ENCODE measurements at regions not wholly inside any gene's neighbourhood (a gene's known extent, or its start where the extent isn't known, plus 50 kb on each side); places are given as distances from the start of the nearest gene placed in this dataset.
"Not testable (repeated sequence)": the region's sequence is repeated elsewhere in the genome, so short reads cannot be mapped to it uniquely, and the experiment has no call there.

- DNase-seq: no peak
Observed at GRCh38 chr6:126923807-126924206, 194.7 kb upstream of the RSPO3 start.

- DNase-seq: no peak
Observed at GRCh38 chr6:126926926-126927325, 191.5 kb upstream of the RSPO3 start.

GRCh38 chr6:126927841-126928240 lies 190.6 kb upstream of the RSPO3 start:
- DNase-seq: no peak

GRCh38 chr6:126937426-126937825 lies 181.0 kb upstream of the RSPO3 start:
- DNase-seq: no peak

GRCh38 chr6:126939784-126940183 lies 178.7 kb upstream of the RSPO3 start:
- no peak for DNase-seq

GRCh38 chr6:126941751-126942150 lies 176.7 kb upstream of the RSPO3 start:
- DNase-seq: no peak

- no peak for DNase-seq
Observed at GRCh38 chr6:126944512-126944911, 174.0 kb upstream of the RSPO3 start.

- no peak for DNase-seq
Observed at GRCh38 chr6:126945150-126945685, 173.3 kb upstream of the RSPO3 start.

- no peak for DNase-seq
Observed at GRCh38 chr6:126945812-126946360, 172.6 kb upstream of the RSPO3 start.

- DNase-seq: no peak
Observed at GRCh38 chr6:126947070-126947469, 171.4 kb upstream of the RSPO3 start.

- DNase-seq: no peak
Observed at GRCh38 chr6:126949786-126950185, 168.7 kb upstream of the RSPO3 start.

- DNase-seq: no peak
Observed at GRCh38 chr6:126955621-126956020, 162.8 kb upstream of the RSPO3 start.

GRCh38 chr6:126957721-126958120 lies 160.8 kb upstream of the RSPO3 start:
- no peak for DNase-seq

- no peak for DNase-seq
Observed at GRCh38 chr6:126959765-126960164, 158.7 kb upstream of the RSPO3 start.

- DNase-seq: no peak
Observed at GRCh38 chr6:126963077-126963809, 155.2 kb upstream of the RSPO3 start.

- DNase-seq: no peak
Observed at GRCh38 chr6:126967296-126968005, 151.0 kb upstream of the RSPO3 start.

- no peak for DNase-seq
Observed at GRCh38 chr6:126976253-126976797, 142.1 kb upstream of the RSPO3 start.

GRCh38 chr6:126983779-126984178 lies 134.7 kb upstream of the RSPO3 start:
- no peak for DNase-seq

GRCh38 chr6:126988125-126988524 lies 130.3 kb upstream of the RSPO3 start:
- not testable (repeated sequence) for DNase-seq

GRCh38 chr6:127000631-127001030 lies 117.8 kb upstream of the RSPO3 start:
- no peak for DNase-seq

GRCh38 chr6:127013865-127014264 lies 104.6 kb upstream of the RSPO3 start:
- no peak for DNase-seq

GRCh38 chr6:127015858-127016257 lies 102.6 kb upstream of the RSPO3 start:
- no peak for DNase-seq

GRCh38 chr6:127019828-127020227 lies 98.6 kb upstream of the RSPO3 start:
- no peak for DNase-seq

GRCh38 chr6:127022302-127022701 lies 96.2 kb upstream of the RSPO3 start:
- peak; percentile 62 for DNase-seq
